DND-41 (cell line): ENCODE measurements at regions not wholly inside any gene's neighbourhood (a gene's known extent, or its start where the extent isn't known, plus 50 kb on each side); places are given as distances from the start of the nearest gene placed in this dataset.

ENCODE experiments used
- ATAC-seq: fragments of 200-7000 bp; cut with Tn5 transposase; 3 replicates; pipeline ENCODE4 v1.9.1; 2021; ENCODE audit warnings: low read depth; ENCODE audit not compliant: insufficient read depth
- DNase-seq: peaks from one replicate; pipeline ENCODE4 v3.0.0-alpha.2; 2020
- H2AFZ ChIP-seq: 2 replicates; pipeline ENCODE4 v1.6.0; 2012; ENCODE audit warnings: low read depth, low read length
- H3K27ac ChIP-seq: 2 replicates; pipeline ENCODE4 v1.5.1; 2012; ENCODE audit warnings: low read length, inconsistent platforms
- H3K27me3 ChIP-seq: fragments of 200-600 bp; sonication (generic); 2 replicates; pipeline ENCODE4 v1.6.0; 2012; ENCODE audit warnings: low read length, mild to moderate bottlenecking, inconsistent platforms; ENCODE audit not compliant: insufficient read depth, poor library complexity
- H3K36me3 ChIP-seq: 2 replicates; pipeline ENCODE4 v1.5.1; 2012; ENCODE audit warnings: low read length, inconsistent platforms; ENCODE audit not compliant: insufficient read depth
- H3K4me1 ChIP-seq: 2 replicates; pipeline ENCODE4 v1.5.1; 2012; ENCODE audit warnings: mild to moderate bottlenecking, low read length; ENCODE audit not compliant: insufficient read depth
- H3K4me2 ChIP-seq: 2 replicates; pipeline ENCODE4 v1.6.0; 2012; ENCODE audit warnings: mild to moderate bottlenecking, moderate library complexity, low read length, inconsistent platforms; ENCODE audit not compliant: insufficient read depth
- H3K4me3 ChIP-seq, 2 experiments: fragments of 200-600 bp in 1 of 2; shearing (Covaris generic) in 1 of 2; 2 replicates each; pipeline ENCODE4 v1.5.1; 2012 to 2016; ENCODE audit warnings: inconsistent platforms in 2 of 2, low read length in 2 of 2, mild to moderate bottlenecking in 2 of 2, low read depth in 1 of 2, moderate library complexity in 1 of 2
- H3K79me2 ChIP-seq: 2 replicates; pipeline ENCODE4 v1.6.0; 2012; ENCODE audit warnings: low read length, inconsistent platforms; ENCODE audit not compliant: insufficient read depth
- H3K9ac ChIP-seq: 2 replicates; pipeline ENCODE4 v1.6.0; 2012; ENCODE audit warnings: low read depth, mild to moderate bottlenecking, inconsistent platforms, low read length, moderate library complexity
- H3K9me3 ChIP-seq: 2 replicates; pipeline ENCODE4 v1.5.1; 2012; ENCODE audit warnings: low read length, moderate library complexity, mild to moderate bottlenecking, inconsistent platforms; ENCODE audit not compliant: insufficient read depth, severe bottlenecking
- H4K20me1 ChIP-seq: 2 replicates; pipeline ENCODE4 v1.6.0; 2012; ENCODE audit warnings: low read length; ENCODE audit not compliant: insufficient read depth
- CTCF ChIP-seq: IDR thresholded peaks from 2 replicates; pipeline ENCODE4 v1.5.1; 2012; ENCODE audit warnings: borderline replicate concordance, low read length, moderate library complexity, mild to moderate bottlenecking; ENCODE audit not compliant: poor library complexity, severe bottlenecking; ENCODE audit errors: extremely low read depth
- EZH2 ChIP-seq: IDR thresholded peaks from 3 replicates; pipeline ENCODE4 v1.6.1; 2012; ENCODE audit warnings: borderline replicate concordance, low read depth, mild to moderate bottlenecking, moderate library complexity, low read length, inconsistent platforms; ENCODE audit not compliant: severe bottlenecking

GRCh38 chr7:159238541-159238940, 93.9 kb upstream of the VIPR2 start:
- no peak overlapping the region for H3K27ac ChIP-seq
- H3K36me3 ChIP-seq = no peaks in the 10 kb centered on the region
- ATAC-seq (no peak), DNase-seq (no peak)
- H3K4me2 ChIP-seq = no peak overlapping the region
- H3K9me3 ChIP-seq = no peaks in the 10 kb centered on the region
- TF ChIP-seq CTCF (no peak), EZH2 (no peak)
- no peak overlapping the region for H3K4me3 ChIP-seq
- H3K9ac ChIP-seq = no peak overlapping the region
- no peaks in the 10 kb centered on the region for H3K4me1 ChIP-seq
- H3K27me3 ChIP-seq = no peaks in the 10 kb centered on the region
- no peaks in the 10 kb centered on the region for H4K20me1 ChIP-seq
- H3K79me2 ChIP-seq = no peaks in the 10 kb centered on the region
- no peak overlapping the region for H2AFZ ChIP-seq

GRCh38 chr7:159237022-159237653, 92.5 kb upstream of the VIPR2 start:
- DNase-seq = no peak
- Histone ChIP-seq H3K4me1 (no peaks in the 10 kb centered on the region), H4K20me1 (no peaks in the 10 kb centered on the region), H3K9me3 (no peaks in the 10 kb centered on the region), H3K27ac (no peak overlapping the region), H3K4me2 (no peak overlapping the region), H3K79me2 (no peaks in the 10 kb centered on the region), H3K36me3 (no peaks in the 10 kb centered on the region), H2AFZ (no peak overlapping the region), H3K27me3 (no peaks in the 10 kb centered on the region), H3K4me3 (no peak overlapping the region), H3K9ac (no peak overlapping the region)
- no peak for TF ChIP-seq EZH2
- TF ChIP-seq CTCF = no peak
- ATAC-seq = no peak

DNA sequence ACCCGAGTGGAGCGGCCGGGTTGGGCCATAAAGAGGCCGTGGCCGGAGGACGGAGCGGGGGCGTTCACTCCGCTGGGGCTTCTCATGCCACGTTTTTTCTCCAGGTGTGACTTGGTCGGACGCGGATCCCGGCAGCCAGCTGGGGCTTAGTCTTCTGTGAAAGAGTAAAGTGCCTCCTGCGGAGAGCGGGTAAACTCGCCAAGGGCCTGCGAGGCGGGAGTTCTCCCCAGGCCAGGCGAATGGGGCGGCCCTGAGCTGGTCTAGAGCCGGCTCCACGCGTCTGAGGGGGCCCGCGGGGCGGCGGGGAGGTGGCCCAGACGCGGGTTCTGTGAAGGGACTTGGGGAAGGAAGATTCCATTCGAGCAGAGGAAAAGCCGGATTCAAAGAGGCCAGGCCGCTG, 86.3 kb upstream of the VIPR2 start:
- Histone ChIP-seq H3K9ac (no peak overlapping the region), H3K79me2 (no peaks in the 10 kb centered on the region), H3K4me2 (no peak overlapping the region), H2AFZ (no peak overlapping the region), H3K27ac (no peak overlapping the region), H3K36me3 (no peaks in the 10 kb centered on the region), H3K4me3 (no peak overlapping the region), H4K20me1 (no peaks in the 10 kb centered on the region), H3K4me1 (no peaks in the 10 kb centered on the region), H3K9me3 (no peaks in the 10 kb centered on the region), H3K27me3 (no peaks in the 10 kb centered on the region)
- TF ChIP-seq EZH2 = no peak
- TF ChIP-seq CTCF = no peak
- ATAC-seq (no peak), DNase-seq (no peak)

DNA sequence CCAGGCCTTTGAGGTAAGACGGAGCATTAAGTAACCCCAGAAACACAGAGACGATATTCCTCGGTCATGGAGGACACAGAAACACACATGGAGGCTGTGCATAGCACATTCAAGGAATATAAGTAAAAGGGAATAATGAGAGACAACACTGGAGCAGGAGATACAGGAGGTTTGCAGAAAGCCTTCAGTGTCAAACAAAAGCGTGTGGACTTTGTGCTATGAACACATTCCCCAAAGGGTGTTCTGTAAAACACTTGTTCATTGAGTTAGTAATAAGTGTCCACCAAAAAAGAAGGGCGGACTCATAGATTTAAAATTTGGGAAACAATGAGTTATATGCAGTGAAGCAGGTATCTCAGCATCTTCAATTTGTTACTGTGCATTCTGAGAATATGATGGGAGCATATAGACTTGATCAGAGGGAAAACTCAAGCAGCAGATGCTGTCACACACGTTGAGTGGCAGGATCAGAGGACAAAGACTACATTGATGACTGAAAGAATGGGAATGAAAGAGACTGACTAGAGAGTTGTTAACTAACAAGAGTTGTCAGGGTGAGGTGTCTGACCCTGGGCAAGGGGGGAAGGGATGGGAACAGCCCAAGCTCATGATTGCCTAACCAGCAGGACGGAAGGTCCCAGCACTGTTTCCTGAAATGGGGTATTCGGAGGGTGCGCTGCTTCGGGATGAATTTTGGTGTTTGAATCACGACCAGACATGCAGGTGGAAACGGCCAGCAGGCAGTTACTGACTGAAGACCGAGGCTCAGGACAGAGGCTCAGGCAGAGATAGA, 85.2 kb upstream of the VIPR2 start:
- H2AFZ ChIP-seq = no peak overlapping the region
- H3K4me2 ChIP-seq = no peak overlapping the region
- no peaks in the 10 kb centered on the region for H3K36me3 ChIP-seq
- no peaks in the 10 kb centered on the region for H4K20me1 ChIP-seq
- H3K9me3 ChIP-seq = no peaks in the 10 kb centered on the region
- no peak overlapping the region for H3K27ac ChIP-seq
- H3K27me3 ChIP-seq = no peaks in the 10 kb centered on the region
- no peaks in the 10 kb centered on the region for H3K79me2 ChIP-seq
- no peaks in the 10 kb centered on the region for H3K4me1 ChIP-seq
- ATAC-seq = no peak
- no peak for DNase-seq
- no peak overlapping the region for H3K4me3 ChIP-seq
- H3K9ac ChIP-seq = no peak overlapping the region
- no peak for TF ChIP-seq CTCF
- TF ChIP-seq EZH2 = no peak
